PC-3 (cell line): ENCODE measurements at regions not wholly inside any gene's neighbourhood (a gene's known extent, or its start where the extent isn't known, plus 50 kb on each side); places are given as distances from the start of the nearest gene placed in this dataset.

Experiments
- EZH2 ChIP-seq: fragments of 300-600 bp; sonication (generic); IDR thresholded peaks from one replicate; pipeline ENCODE4 v1.6.1; 2017; ENCODE audit warnings: antibody characterized with exemption, mild to moderate bottlenecking, low read length; ENCODE audit not compliant: unreplicated experiment
- EZH2phosphoT487 ChIP-seq: fragments of 300-600 bp; sonication (generic); IDR thresholded peaks from 2 replicates; pipeline ENCODE4 v1.6.1; 2018; ENCODE audit warnings: mild to moderate bottlenecking, antibody characterized with exemption, low read length, borderline replicate concordance
- TF ChIP-seq, protein P1 (sequence below): fragments of 300-600 bp; sonication (generic); conservative IDR thresholded peaks from 2 replicates; pipeline ENCODE4 v1.5.1; 2017; ENCODE audit warnings: antibody characterized with exemption, low read depth, mild to moderate bottlenecking, low read length

- TF ChIP-seq, protein P1, sequence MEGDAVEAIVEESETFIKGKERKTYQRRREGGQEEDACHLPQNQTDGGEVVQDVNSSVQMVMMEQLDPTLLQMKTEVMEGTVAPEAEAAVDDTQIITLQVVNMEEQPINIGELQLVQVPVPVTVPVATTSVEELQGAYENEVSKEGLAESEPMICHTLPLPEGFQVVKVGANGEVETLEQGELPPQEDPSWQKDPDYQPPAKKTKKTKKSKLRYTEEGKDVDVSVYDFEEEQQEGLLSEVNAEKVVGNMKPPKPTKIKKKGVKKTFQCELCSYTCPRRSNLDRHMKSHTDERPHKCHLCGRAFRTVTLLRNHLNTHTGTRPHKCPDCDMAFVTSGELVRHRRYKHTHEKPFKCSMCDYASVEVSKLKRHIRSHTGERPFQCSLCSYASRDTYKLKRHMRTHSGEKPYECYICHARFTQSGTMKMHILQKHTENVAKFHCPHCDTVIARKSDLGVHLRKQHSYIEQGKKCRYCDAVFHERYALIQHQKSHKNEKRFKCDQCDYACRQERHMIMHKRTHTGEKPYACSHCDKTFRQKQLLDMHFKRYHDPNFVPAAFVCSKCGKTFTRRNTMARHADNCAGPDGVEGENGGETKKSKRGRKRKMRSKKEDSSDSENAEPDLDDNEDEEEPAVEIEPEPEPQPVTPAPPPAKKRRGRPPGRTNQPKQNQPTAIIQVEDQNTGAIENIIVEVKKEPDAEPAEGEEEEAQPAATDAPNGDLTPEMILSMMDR, result no peak
- TF ChIP-seq EZH2 (no peak), EZH2phosphoT487 (no peak)
These were observed 389.4 kb downstream of the DIPK2A start for GRCh38 chr3:144361002-144361401.
